ENCODE measurements at regions not wholly inside any gene's neighbourhood (a gene's known extent, or its start where the extent isn't known, plus 50 kb on each side); places are given as distances from the start of the nearest gene placed in this dataset.

- Histone ChIP-seq H3K4me3 (ENCODE audit: low read depth, low read length) (no peak overlapping the region), H3K4me1 (no peaks in the 10 kb centered on the region), H3K36me3 (no peaks in the 10 kb centered on the region), H3K27me3 (no peaks in the 10 kb centered on the region), H3K9me3 (no peaks in the 10 kb centered on the region; the same call in 1 of the 2 replicates)
- no peak for TF ChIP-seq CTCF (IDR thresholded peaks at IDR 0.05; ENCODE audit: low read depth, low read length)
- no peak for DNase-seq
Measured at GRCh38 chr7:42489299-42489698, 252.3 kb upstream of the GLI3 start.

DNA sequence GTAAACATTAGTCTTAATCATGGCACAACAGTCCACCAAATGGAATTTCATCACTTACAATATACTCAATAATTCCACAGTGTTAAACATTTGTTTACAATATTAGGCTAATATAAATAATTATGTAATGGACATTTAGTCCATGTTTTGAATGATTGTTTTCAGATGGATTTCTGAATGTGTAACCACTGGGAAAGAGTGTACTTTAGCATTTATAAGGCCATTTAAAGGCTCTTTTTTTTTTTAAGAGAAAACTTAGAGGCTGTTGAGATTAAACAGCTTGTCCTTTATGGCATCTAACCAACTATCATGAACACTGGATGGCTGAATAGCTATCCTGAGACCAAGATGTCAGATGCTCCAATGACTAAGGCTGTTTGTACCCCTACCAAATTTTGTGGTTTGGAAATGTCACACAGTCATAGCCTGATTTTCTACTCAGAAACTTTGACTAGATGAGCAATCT is 248.3 kb upstream of the GLI3 start:
- no peak for TF ChIP-seq CTCF (IDR thresholded peaks at IDR 0.05; ENCODE audit: low read depth, low read length)
- Histone ChIP-seq H3K9me3 (no peaks in the 10 kb centered on the region; the same call in 1 of the 2 replicates), H3K4me3 (ENCODE audit: low read depth, low read length) (no peak overlapping the region), H3K36me3 (no peaks in the 10 kb centered on the region), H3K4me1 (no peaks in the 10 kb centered on the region), H3K27me3 (no peaks in the 10 kb centered on the region)
- DNase-seq, result no peak

- no peaks in the 10 kb centered on the region for H3K27me3 ChIP-seq
- no peaks in the 10 kb centered on the region for H3K36me3 ChIP-seq
- no peak overlapping the region for H3K4me3 ChIP-seq (ENCODE audit: low read depth, low read length)
- no peak for TF ChIP-seq CTCF (IDR thresholded peaks at IDR 0.05; ENCODE audit: low read depth, low read length)
- no peaks in the 10 kb centered on the region; the same call in 1 of the 2 replicates for H3K9me3 ChIP-seq
- no peaks in the 10 kb centered on the region for H3K4me1 ChIP-seq
- DNase-seq, result no peak
Measured at GRCh38 chr7:42483886-42484285, 246.9 kb upstream of the GLI3 start.

DNA sequence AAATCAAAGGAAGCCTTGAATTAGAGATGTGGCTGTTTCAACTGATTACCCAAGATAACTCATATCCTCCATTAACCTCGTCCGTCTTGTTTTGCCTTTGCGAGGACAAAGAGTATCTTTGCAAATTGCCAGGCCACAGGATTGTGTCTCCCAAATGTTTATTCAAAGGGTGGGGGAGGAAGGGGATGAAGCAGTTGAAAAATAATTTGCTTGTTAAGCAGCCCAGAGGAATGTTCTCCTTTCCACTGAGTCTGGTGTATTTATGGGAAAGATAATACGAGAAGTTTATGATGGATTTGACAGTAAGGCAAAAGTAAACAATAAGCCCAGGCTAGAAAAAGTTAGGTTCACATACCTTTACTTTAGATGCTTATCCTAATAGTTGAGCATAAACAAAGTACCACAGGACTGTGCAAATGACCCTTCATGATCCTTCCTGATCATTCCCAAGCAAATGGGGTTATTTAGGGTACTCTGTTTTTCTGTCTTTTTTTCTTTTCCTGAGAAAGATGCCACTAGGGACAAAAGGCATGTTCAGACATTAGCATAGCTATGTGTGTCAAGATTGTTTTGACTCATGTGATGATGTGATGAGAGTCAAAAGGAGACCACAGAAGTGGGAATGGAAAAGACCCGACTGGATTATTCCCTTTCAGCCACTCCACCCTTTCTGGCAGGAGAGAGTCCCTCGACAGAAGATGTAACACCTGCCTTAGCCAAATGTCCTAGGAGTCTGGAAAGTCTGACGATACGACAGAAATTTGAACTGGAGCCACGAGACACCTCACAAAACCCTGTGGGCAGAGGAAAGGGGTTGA is 243.0 kb upstream of the GLI3 start:
- Histone ChIP-seq H3K4me1 (no peaks in the 10 kb centered on the region), H3K4me3 (ENCODE audit: low read depth, low read length) (no peak overlapping the region), H3K9me3 (no peaks in the 10 kb centered on the region), H3K36me3 (no peaks in the 10 kb centered on the region), H3K27me3 (no peaks in the 10 kb centered on the region)
- no peak for TF ChIP-seq CTCF (IDR thresholded peaks at IDR 0.05; ENCODE audit: low read depth, low read length)
- DNase-seq, result no peak

DNA sequence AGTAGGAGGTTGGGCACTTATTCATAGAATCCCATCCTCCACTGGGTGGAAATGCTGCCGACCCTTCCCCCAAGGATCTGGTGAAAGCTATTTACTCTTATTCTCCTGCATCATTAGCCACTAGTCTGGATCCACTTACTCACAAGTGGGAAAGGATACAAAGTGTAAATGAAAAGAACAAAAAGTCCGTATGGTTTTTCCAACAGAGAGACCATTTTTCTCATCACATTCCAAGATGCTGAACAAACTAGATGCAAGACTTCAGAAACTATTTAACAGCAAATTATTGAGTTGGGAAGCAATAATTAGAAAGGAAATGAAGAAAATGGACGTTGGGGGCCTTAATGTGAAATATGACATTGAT is 242.4 kb upstream of the GLI3 start:
- no peak for TF ChIP-seq CTCF (IDR thresholded peaks at IDR 0.05; ENCODE audit: low read depth, low read length)
- Histone ChIP-seq H3K4me3 (ENCODE audit: low read depth, low read length) (no peak overlapping the region), H3K36me3 (no peaks in the 10 kb centered on the region), H3K4me1 (no peaks in the 10 kb centered on the region), H3K9me3 (no peaks in the 10 kb centered on the region), H3K27me3 (no peaks in the 10 kb centered on the region)
- no peak for DNase-seq

DNA sequence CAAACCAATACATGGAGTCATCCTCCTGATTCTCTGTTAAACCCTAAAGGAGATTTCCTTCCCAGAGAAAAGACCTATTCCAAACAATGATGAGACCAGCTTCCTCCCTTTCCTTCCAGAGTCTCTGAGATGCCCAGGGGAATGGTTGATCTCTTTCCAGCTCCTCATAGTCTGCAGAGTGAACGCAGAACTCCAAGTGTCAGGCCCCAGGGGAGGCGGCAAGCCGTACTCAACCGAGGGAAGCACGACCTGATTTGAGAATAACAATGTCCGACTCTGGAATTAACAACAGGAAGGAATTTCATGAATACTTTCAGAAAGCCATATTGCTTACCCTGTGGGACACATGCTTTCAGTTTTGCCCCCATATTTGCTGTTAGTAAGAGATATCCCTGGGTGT is 241.7 kb upstream of the GLI3 start:
- no peaks in the 10 kb centered on the region for H3K9me3 ChIP-seq
- H3K36me3 ChIP-seq, result no peaks in the 10 kb centered on the region
- DNase-seq, result no peak
- TF ChIP-seq CTCF (IDR thresholded peaks at IDR 0.05; ENCODE audit: low read depth, low read length), result no peak
- H3K4me1 ChIP-seq, result no peaks in the 10 kb centered on the region
- H3K4me3 ChIP-seq (ENCODE audit: low read depth, low read length), result no peak overlapping the region
- no peaks in the 10 kb centered on the region for H3K27me3 ChIP-seq
